HG02571 (cell line): ENCODE measurements at regions not wholly inside any gene's neighbourhood (a gene's known extent, or its start where the extent isn't known, plus 50 kb on each side); places are given as distances from the start of the nearest gene placed in this dataset.

Source experiments
- ATAC-seq: cut with Tn5 transposase; IDR thresholded peaks from one replicate; pipeline ENCODE4 v1.9.1; 2021; ENCODE audit warnings: mild to moderate bottlenecking, moderate library complexity; ENCODE audit not compliant: unreplicated experiment

- ATAC-seq: no peak
Measured at GRCh38 chr4:163621821-163622220, 127.3 kb downstream of the TMA16 start.

- no peak for ATAC-seq
Measured at GRCh38 chr4:163622379-163623035, 128.0 kb downstream of the TMA16 start.

GRCh38 chr4:163623787-163624186 is 129.3 kb downstream of the TMA16 start:
- ATAC-seq: no peak

- ATAC-seq: no peak
Measured at GRCh38 chr4:163624727-163625126, 130.2 kb downstream of the TMA16 start.

- ATAC-seq: no peak
Measured at GRCh38 chr4:163631288-163631687, 136.8 kb downstream of the TMA16 start.

GRCh38 chr4:163638909-163639308 is 144.4 kb downstream of the TMA16 start:
- no peak for ATAC-seq

GRCh38 chr4:163649557-163650091 is 155.1 kb downstream of the TMA16 start:
- ATAC-seq: no peak

- no peak for ATAC-seq
Measured at GRCh38 chr4:163651761-163652160, 157.3 kb downstream of the TMA16 start.

GRCh38 chr4:163654621-163655020 is 160.1 kb downstream of the TMA16 start:
- no peak for ATAC-seq

GRCh38 chr4:163660636-163661035 is 166.1 kb downstream of the TMA16 start:
- ATAC-seq: no peak

GRCh38 chr4:163662768-163663167 is 168.3 kb downstream of the TMA16 start:
- ATAC-seq: peak; percentile 43

GRCh38 chr4:163663454-163664225 is 169.2 kb downstream of the TMA16 start:
- ATAC-seq: peak; percentile 76

- no peak for ATAC-seq
Measured at GRCh38 chr4:163665101-163665500, 170.6 kb downstream of the TMA16 start.

- peak; percentile 34 for ATAC-seq
Measured at GRCh38 chr4:163665521-163666331, 171.2 kb downstream of the TMA16 start.

- ATAC-seq: no peak
Measured at GRCh38 chr4:163666332-163666873, 171.9 kb downstream of the TMA16 start.

- no peak for ATAC-seq
Measured at GRCh38 chr4:163672751-163673150, 178.3 kb downstream of the TMA16 start.

GRCh38 chr4:163673848-163674697 is 179.6 kb downstream of the TMA16 start:
- peak; percentile 54 for ATAC-seq

- ATAC-seq: no peak
Measured at GRCh38 chr4:163679189-163679588, 184.7 kb downstream of the TMA16 start.

GRCh38 chr4:163680386-163681098 is 186.1 kb downstream of the TMA16 start:
- ATAC-seq: no peak
